ENCODE measurements at regions not wholly inside any gene's neighbourhood (a gene's known extent, or its start where the extent isn't known, plus 50 kb on each side); places are given as distances from the start of the nearest gene placed in this dataset.

DNA sequence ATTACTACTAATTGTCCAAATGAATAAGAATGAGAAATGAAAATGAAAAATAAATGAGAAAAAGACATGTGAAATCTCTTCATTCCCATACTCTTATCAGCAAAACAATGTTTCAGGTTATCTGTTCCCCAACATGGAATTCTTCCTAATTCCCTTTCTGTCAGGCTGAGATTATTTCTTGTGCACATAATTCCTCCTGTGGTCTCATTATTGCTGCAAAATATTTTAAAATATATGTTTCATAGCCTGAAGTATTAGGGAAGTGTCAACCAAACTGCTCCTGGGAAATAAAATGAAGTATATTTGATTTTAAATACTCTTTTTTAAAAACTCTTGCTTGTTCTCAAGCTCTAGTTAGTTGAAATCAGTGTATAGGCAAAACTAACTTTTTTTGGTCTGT is 314.9 kb downstream of the USP25 start:
- Histone ChIP-seq H4K20me1 (ENCODE audit: insufficient read depth, low read length) (no peaks in the 10 kb centered on the region), H3K4me1 (ENCODE audit: low read length) (no peaks in the 10 kb centered on the region), H3K27ac (ENCODE audit: low read length) (no peak overlapping the region), H3K36me3 (replicated peaks; ENCODE audit: low read depth, low read length) (no peaks in the 10 kb centered on the region), H3K4me2 (ENCODE audit: low read length) (no peak overlapping the region), H3K4me3 (ENCODE audit: low read length) (no peak overlapping the region), H3K79me2 (ENCODE audit: low read length) (no peaks in the 10 kb centered on the region), H3K9me3 (ENCODE audit: insufficient read depth, low read length) (no peaks in the 10 kb centered on the region), H2AFZ (ENCODE audit: low read depth, low read length) (no peak overlapping the region), H3K27me3 (ENCODE audit: low read depth, low read length) (no peaks in the 10 kb centered on the region), H3K9ac (ENCODE audit: low read length) (no peak overlapping the region)
- TF ChIP-seq, protein P1, sequence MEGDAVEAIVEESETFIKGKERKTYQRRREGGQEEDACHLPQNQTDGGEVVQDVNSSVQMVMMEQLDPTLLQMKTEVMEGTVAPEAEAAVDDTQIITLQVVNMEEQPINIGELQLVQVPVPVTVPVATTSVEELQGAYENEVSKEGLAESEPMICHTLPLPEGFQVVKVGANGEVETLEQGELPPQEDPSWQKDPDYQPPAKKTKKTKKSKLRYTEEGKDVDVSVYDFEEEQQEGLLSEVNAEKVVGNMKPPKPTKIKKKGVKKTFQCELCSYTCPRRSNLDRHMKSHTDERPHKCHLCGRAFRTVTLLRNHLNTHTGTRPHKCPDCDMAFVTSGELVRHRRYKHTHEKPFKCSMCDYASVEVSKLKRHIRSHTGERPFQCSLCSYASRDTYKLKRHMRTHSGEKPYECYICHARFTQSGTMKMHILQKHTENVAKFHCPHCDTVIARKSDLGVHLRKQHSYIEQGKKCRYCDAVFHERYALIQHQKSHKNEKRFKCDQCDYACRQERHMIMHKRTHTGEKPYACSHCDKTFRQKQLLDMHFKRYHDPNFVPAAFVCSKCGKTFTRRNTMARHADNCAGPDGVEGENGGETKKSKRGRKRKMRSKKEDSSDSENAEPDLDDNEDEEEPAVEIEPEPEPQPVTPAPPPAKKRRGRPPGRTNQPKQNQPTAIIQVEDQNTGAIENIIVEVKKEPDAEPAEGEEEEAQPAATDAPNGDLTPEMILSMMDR (IDR thresholded peaks at IDR 0.05; ENCODE audit: low read depth, low read length): no peak
- no peak for TF ChIP-seq EZH2phosphoT487 (IDR thresholded peaks at IDR 0.05; ENCODE audit: low read depth)

DNA sequence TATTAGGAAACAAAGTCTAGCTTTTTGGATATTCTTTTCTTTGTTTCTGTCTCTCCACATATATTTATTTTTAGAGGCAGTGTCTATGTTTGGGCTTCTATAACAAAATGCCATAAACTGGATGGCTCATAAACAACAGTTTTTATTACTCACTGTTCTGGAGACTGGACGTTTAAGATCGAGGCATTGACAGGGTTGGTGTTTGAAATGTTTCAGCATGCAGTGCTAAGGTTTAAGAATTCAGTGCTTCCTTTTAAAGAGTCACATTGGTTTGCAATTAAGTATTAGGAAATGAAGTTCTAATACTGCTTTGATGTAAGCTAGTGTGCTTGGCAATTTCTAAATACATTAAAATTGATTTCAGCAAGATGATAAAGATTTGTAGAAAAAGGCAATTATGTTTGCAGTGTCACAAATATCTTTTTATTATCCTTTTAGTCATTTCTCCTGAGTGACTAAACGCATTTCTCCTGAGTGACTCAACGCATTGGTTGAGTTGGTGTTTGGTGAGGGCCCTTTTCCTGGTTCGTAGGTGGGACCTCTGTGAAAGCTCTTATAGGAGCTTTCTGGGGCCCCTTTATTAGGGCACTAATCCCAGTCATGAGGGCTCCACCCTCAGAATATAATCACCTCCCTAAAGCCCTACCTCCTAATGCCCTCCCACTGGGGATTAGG is 317.0 kb downstream of the USP25 start:
- Histone ChIP-seq H3K9me3 (ENCODE audit: insufficient read depth, low read length) (no peaks in the 10 kb centered on the region), H3K79me2 (ENCODE audit: low read length) (no peaks in the 10 kb centered on the region), H3K9ac (ENCODE audit: low read length) (no peak overlapping the region), H3K4me1 (ENCODE audit: low read length) (no peaks in the 10 kb centered on the region), H3K27me3 (ENCODE audit: low read depth, low read length) (no peaks in the 10 kb centered on the region), H3K4me2 (ENCODE audit: low read length) (no peak overlapping the region), H3K4me3 (ENCODE audit: low read length) (no peak overlapping the region), H2AFZ (ENCODE audit: low read depth, low read length) (no peak overlapping the region), H3K27ac (ENCODE audit: low read length) (no peak overlapping the region), H3K36me3 (replicated peaks; ENCODE audit: low read depth, low read length) (no peaks in the 10 kb centered on the region), H4K20me1 (ENCODE audit: insufficient read depth, low read length) (no peaks in the 10 kb centered on the region)
- TF ChIP-seq, protein P1 (IDR thresholded peaks at IDR 0.05; ENCODE audit: low read depth, low read length): no peak
- TF ChIP-seq EZH2phosphoT487 (IDR thresholded peaks at IDR 0.05; ENCODE audit: low read depth): no peak

DNA sequence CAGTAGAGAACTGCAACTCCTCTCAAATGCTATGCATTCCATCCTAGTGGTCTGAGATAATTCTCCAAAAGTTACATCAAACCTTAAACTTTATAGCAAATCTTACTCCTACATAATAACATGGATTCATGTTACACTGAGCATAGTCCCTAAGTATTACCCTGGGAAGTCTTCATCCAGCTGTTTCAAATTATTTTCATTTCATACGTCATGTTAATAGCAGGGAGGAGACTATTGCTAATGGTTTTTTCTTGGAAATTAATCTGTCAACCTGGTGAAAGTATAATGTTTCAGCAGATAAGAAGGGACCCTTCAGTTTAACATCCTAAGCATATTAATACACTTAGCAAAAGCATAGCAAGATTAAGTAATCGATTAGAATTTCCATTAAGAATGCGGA is 318.1 kb downstream of the USP25 start:
- TF ChIP-seq EZH2phosphoT487 (IDR thresholded peaks at IDR 0.05; ENCODE audit: low read depth): no peak
- TF ChIP-seq, protein P1 (IDR thresholded peaks at IDR 0.05; ENCODE audit: low read depth, low read length): no peak
- Histone ChIP-seq H3K9me3 (ENCODE audit: insufficient read depth, low read length) (no peaks in the 10 kb centered on the region), H4K20me1 (ENCODE audit: insufficient read depth, low read length) (no peaks in the 10 kb centered on the region), H3K27ac (ENCODE audit: low read length) (no peak overlapping the region), H3K79me2 (ENCODE audit: low read length) (no peaks in the 10 kb centered on the region), H2AFZ (ENCODE audit: low read depth, low read length) (no peak overlapping the region), H3K4me2 (ENCODE audit: low read length) (no peak overlapping the region), H3K4me1 (ENCODE audit: low read length) (no peaks in the 10 kb centered on the region), H3K27me3 (ENCODE audit: low read depth, low read length) (no peaks in the 10 kb centered on the region), H3K9ac (ENCODE audit: low read length) (no peak overlapping the region), H3K36me3 (replicated peaks; ENCODE audit: low read depth, low read length) (no peaks in the 10 kb centered on the region), H3K4me3 (ENCODE audit: low read length) (no peak overlapping the region)

DNA sequence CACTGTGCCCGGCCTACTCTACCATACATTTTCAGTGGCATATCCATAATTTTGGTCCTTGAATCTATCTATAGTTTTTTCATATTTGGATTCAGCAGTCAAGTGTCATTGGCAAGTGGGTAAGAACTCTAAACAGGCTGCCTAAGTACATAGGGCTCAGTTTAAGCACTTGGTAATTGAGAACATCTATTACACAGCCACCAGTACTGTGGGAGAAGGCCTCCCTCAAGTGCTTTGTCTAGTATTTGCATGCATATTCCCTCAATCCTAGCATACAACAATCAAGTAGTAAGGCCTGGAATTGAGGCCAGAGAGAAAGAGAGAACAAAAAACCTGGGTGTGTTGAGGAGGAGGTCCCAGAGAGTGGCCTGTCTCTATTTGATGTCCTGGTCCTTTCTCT is 325.2 kb downstream of the USP25 start:
- Histone ChIP-seq H3K9me3 (ENCODE audit: insufficient read depth, low read length) (no peaks in the 10 kb centered on the region), H3K36me3 (replicated peaks; ENCODE audit: low read depth, low read length) (no peaks in the 10 kb centered on the region), H4K20me1 (ENCODE audit: insufficient read depth, low read length) (no peaks in the 10 kb centered on the region), H3K9ac (ENCODE audit: low read length) (no peak overlapping the region), H2AFZ (ENCODE audit: low read depth, low read length) (no peak overlapping the region), H3K79me2 (ENCODE audit: low read length) (no peaks in the 10 kb centered on the region), H3K4me3 (ENCODE audit: low read length) (no peak overlapping the region), H3K4me2 (ENCODE audit: low read length) (no peak overlapping the region), H3K27me3 (ENCODE audit: low read depth, low read length) (no peaks in the 10 kb centered on the region), H3K27ac (ENCODE audit: low read length) (no peak overlapping the region), H3K4me1 (ENCODE audit: low read length) (no peaks in the 10 kb centered on the region)
- TF ChIP-seq, protein P1 (IDR thresholded peaks at IDR 0.05; ENCODE audit: low read depth, low read length): no peak
- no peak for TF ChIP-seq EZH2phosphoT487 (IDR thresholded peaks at IDR 0.05; ENCODE audit: low read depth)
